Panc1 (cell line): ENCODE measurements at regions not wholly inside any gene's neighbourhood (a gene's known extent, or its start where the extent isn't known, plus 50 kb on each side); places are given as distances from the start of the nearest gene placed in this dataset.

Source experiments
- ATAC-seq: fragments of 200-7000 bp; cut with Tn5 transposase; 2 replicates; pipeline ENCODE4 v1.9.1; 2020; ENCODE audit warnings: mild to moderate bottlenecking, moderate library complexity
- BruUV-seq: library from RNA; stranded (reverse); fragments of 400-500 nt; replicated peaks from 2 replicates; lab custom pipeline; 2021; lab: Mats Ljungman, UMichigan
- CTCF ChIA-PET: fragments of 300-600 bp; sonication (Branson Sonifier 250); formaldehyde crosslinking; loops from one replicate; lab custom pipeline; 2022; ENCODE audit warnings: antibody characterized with exemption; lab: Charles Lee
- POLR2A ChIA-PET: fragments of 300-600 bp; sonication (Branson Sonifier 250); formaldehyde crosslinking; loops from one replicate; lab custom pipeline; 2022; ENCODE audit warnings: antibody characterized with exemption; lab: Charles Lee
- DNase-seq: peaks from one replicate; pipeline ENCODE4 v3.0.0-alpha.2; 2010; ENCODE audit warnings: low read depth, low spot score
- H3K27ac ChIP-seq: 2 replicates; pipeline ENCODE4 v1.5.1; 2011; ENCODE audit warnings: mild to moderate bottlenecking, low read length, inconsistent platforms
- H3K27me3 ChIP-seq: fragments of 200-500 bp; sonication (Bioruptor generic); 2 replicates; pipeline ENCODE4 v1.6.0; 2014; ENCODE audit warnings: low read length, inconsistent platforms; ENCODE audit not compliant: control insufficient read depth, insufficient read depth
- H3K36me3 ChIP-seq: fragments of 200-500 bp; sonication (Bioruptor generic); 2 replicates; pipeline ENCODE4 v1.5.1; 2014; ENCODE audit warnings: inconsistent platforms, mild to moderate bottlenecking, low read length, moderate library complexity; ENCODE audit not compliant: control insufficient read depth, insufficient read depth
- H3K4me1 ChIP-seq: 2 replicates; pipeline ENCODE4 v1.5.1; 2011; ENCODE audit warnings: inconsistent platforms, mild to moderate bottlenecking, low read length, moderate library complexity; ENCODE audit not compliant: control insufficient read depth, insufficient read depth
- H3K4me3 ChIP-seq, 2 experiments: 2 replicates each; pipeline ENCODE4 v1.5.1; 2011 to 2012; ENCODE audit warnings: low read depth in 2 of 2, low read length in 2 of 2, mild to moderate bottlenecking in 2 of 2, inconsistent platforms in 1 of 2, moderate library complexity in 1 of 2
- H3K9me3 ChIP-seq: fragments of 200-500 bp; sonication (Bioruptor generic); 2 replicates; pipeline ENCODE4 v1.5.1; 2014; ENCODE audit warnings: low read depth, mild to moderate bottlenecking, inconsistent platforms, low read length, moderate library complexity; ENCODE audit not compliant: control insufficient read depth, insufficient read depth
- CTCF ChIP-seq: fragments of 450-650 bp; IDR thresholded peaks from 2 replicates; pipeline ENCODE4 v1.5.1; 2017; ENCODE audit warnings: mild to moderate bottlenecking
- POLR2AphosphoS5 ChIP-seq: IDR thresholded peaks from 2 replicates; pipeline ENCODE4 v1.6.1; 2012; ENCODE audit warnings: mild to moderate bottlenecking, low read depth, low read length, moderate library complexity
- SIN3A ChIP-seq: IDR thresholded peaks from 2 replicates; pipeline ENCODE4 v1.6.1; 2012; ENCODE audit warnings: low read depth, mild to moderate bottlenecking, low read length, moderate library complexity, borderline replicate concordance; ENCODE audit not compliant: insufficient read depth
- TCF7L2 ChIP-seq: IDR thresholded peaks from 2 replicates; pipeline ENCODE4 v1.6.1; 2011; ENCODE audit warnings: mild to moderate bottlenecking, low read depth, low read length, inconsistent platforms
- in situ Hi-C: cut with HindIII; loops from 2 replicates; pipeline ENCODE4 v1.10.0; 2016; ENCODE audit warnings: low sequenced_read_pairs, low pct_unique_long_range_greater_than_20kb
- intact Hi-C: fragments of 100-400 bp; cut with micrococcal nuclease; formaldehyde crosslinking; loops from one replicate; pipeline ENCODE4 v1.10.0; 2022; ENCODE audit not compliant: unreplicated experiment
- TF ChIP-seq, protein P1 (sequence below), 2 experiments: IDR thresholded peaks; 2 replicates each; pipeline ENCODE4 v1.6.1; 2011 to 2012; ENCODE audit warnings: low read depth in 2 of 2, control low read depth in 1 of 2, low read length in 1 of 2, mild to moderate bottlenecking in 1 of 2, moderate library complexity in 1 of 2; ENCODE audit not compliant: insufficient read depth in 1 of 2

DNA sequence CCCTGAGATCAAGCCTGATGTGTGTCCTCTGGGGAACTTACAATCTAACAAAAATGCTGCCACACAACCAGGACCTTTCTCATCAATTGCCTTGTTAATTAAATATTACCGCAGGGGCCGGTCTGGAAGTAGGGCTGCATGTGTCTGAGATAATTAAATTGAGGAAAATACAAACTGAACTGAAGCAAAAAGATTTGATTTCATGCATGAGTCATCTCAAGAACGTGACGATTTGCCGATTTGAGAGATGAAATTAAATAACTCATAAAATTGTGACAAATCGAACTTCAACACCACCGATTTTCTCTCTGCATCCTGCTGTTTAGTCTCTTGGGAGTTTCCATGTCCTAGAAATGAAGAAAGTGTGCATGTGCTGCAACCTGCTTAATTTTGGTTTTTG lies 94.6 kb upstream of the DAAM1 start:
- no peak overlapping the region for H3K4me3 ChIP-seq
- H3K27ac ChIP-seq, result no peak overlapping the region
- TF ChIP-seq CTCF (no peak), TCF7L2 (no peak), POLR2AphosphoS5 (no peak), SIN3A (no peak)
- TF ChIP-seq, protein P1, sequence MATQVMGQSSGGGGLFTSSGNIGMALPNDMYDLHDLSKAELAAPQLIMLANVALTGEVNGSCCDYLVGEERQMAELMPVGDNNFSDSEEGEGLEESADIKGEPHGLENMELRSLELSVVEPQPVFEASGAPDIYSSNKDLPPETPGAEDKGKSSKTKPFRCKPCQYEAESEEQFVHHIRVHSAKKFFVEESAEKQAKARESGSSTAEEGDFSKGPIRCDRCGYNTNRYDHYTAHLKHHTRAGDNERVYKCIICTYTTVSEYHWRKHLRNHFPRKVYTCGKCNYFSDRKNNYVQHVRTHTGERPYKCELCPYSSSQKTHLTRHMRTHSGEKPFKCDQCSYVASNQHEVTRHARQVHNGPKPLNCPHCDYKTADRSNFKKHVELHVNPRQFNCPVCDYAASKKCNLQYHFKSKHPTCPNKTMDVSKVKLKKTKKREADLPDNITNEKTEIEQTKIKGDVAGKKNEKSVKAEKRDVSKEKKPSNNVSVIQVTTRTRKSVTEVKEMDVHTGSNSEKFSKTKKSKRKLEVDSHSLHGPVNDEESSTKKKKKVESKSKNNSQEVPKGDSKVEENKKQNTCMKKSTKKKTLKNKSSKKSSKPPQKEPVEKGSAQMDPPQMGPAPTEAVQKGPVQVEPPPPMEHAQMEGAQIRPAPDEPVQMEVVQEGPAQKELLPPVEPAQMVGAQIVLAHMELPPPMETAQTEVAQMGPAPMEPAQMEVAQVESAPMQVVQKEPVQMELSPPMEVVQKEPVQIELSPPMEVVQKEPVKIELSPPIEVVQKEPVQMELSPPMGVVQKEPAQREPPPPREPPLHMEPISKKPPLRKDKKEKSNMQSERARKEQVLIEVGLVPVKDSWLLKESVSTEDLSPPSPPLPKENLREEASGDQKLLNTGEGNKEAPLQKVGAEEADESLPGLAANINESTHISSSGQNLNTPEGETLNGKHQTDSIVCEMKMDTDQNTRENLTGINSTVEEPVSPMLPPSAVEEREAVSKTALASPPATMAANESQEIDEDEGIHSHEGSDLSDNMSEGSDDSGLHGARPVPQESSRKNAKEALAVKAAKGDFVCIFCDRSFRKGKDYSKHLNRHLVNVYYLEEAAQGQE (IDR thresholded peaks at IDR 0.05; ENCODE audit: insufficient read depth in 1 of 2, low read depth in 2 of 2, low read length in 1 of 2), result no peak
- H3K27me3 ChIP-seq, result peaks cover 3% of the 10 kb centered on the region
- in situ Hi-C loops (no loop called here), intact Hi-C loops (no loop called here)
- ATAC-seq (no peak), DNase-seq (no peak)
- no peaks in the 10 kb centered on the region for H3K36me3 ChIP-seq
- BruUV-seq, result no TSS peak
- CTCF ChIA-PET, result interaction anchor here (0.7 kb wide), 1 partner anchor 670 kb away, joined by 7 read pairs; no protein-coding TSS in a partner anchor
- H3K9me3 ChIP-seq, result no peaks in the 10 kb centered on the region
- POLR2A ChIA-PET, result no interaction called here
- H3K4me1 ChIP-seq, result no peaks in the 10 kb centered on the region

- in situ Hi-C loops, result no loop called here
- no TSS peak for BruUV-seq
- Histone ChIP-seq H3K27me3 (peaks cover 3% of the 10 kb centered on the region), H3K27ac (no peak overlapping the region), H3K36me3 (no peaks in the 10 kb centered on the region), H3K4me1 (no peaks in the 10 kb centered on the region), H3K4me3 (no peak overlapping the region), H3K9me3 (no peaks in the 10 kb centered on the region)
- intact Hi-C loops, result no loop called here
- TF ChIP-seq SIN3A (no peak), CTCF (no peak), TCF7L2 (no peak), POLR2AphosphoS5 (no peak)
- TF ChIP-seq, protein P1 (IDR thresholded peaks at IDR 0.05; ENCODE audit: insufficient read depth in 1 of 2, low read depth in 2 of 2, low read length in 1 of 2), result no peak
- DNase-seq (no peak), ATAC-seq (no peak)
- POLR2A ChIA-PET, result interaction anchor here (0.8 kb wide), 1 partner anchor 15 kb away, joined by 4 read pairs; no protein-coding TSS in a partner anchor
- CTCF ChIA-PET, result no interaction called here
Measured at GRCh38 chr14:59096303-59096702, 92.2 kb upstream of the DAAM1 start.
